Tibial artery (tissue), 4 donors: ENCODE measurements at regions not wholly inside any gene's neighbourhood (a gene's known extent, or its start where the extent isn't known, plus 50 kb on each side); places are given as distances from the start of the nearest gene placed in this dataset.

Experiments used
- DNase-seq, 2 donors: peaks; one replicate each; pipeline ENCODE4 v3.0.0-alpha.2; 2019
- H3K27ac ChIP-seq, 2 donors: fragments of 200-600 bp; sonication (generic) in 1 of 2; 1 replicate in 1 of 2; 2 replicates in 1 of 2; pipeline ENCODE4 v1.5.1; 2018 to 2019; ENCODE audit warnings: mild to moderate bottlenecking in 1 of 2
- H3K27me3 ChIP-seq, 2 donors: fragments of 200-600 bp; sonication (generic) in 1 of 2; one replicate each; pipeline versions ENCODE4 v1.5.1 to v1.6.0; 2016 to 2019
- H3K36me3 ChIP-seq, 3 donors: fragments of 200-600 bp; sonication (generic) in 2 of 3; one replicate each; pipeline ENCODE4 v1.5.1; 2016 to 2019; ENCODE audit warnings: mild to moderate bottlenecking in 2 of 3
- H3K4me1 ChIP-seq, 4 donors: fragments of 200-600 bp; sonication (generic) in 2 of 4; 1 replicate in 3 of 4; 2 replicates in 1 of 4; pipeline ENCODE4 v1.5.1; 2016 to 2019
- H3K4me3 ChIP-seq, 2 donors: fragments of 200-600 bp; sonication (generic) in 1 of 2; 1 replicate in 1 of 2; 2 replicates in 1 of 2; pipeline ENCODE4 v1.5.1; 2018 to 2019; ENCODE audit warnings: mild to moderate bottlenecking in 2 of 2
- H3K9me3 ChIP-seq, 3 donors: fragments of 200-600 bp; sonication (generic) in 1 of 3; one replicate each; pipeline ENCODE4 v1.5.1; 2016 to 2019
- intact Hi-C: fragments of 100-400 bp; cut with DNase I; formaldehyde crosslinking; loops from one replicate; pipeline ENCODE4 v1.15.0; 2023; ENCODE audit warnings: low total_unique reads
- TF ChIP-seq, protein P1 (sequence below), 2 experiments: fragments of 200-600 bp in 1 of 2; fragments of 450-650 bp in 1 of 2; IDR thresholded peaks; one replicate each; pipeline ENCODE4 v1.5.1; 2017 to 2019; ENCODE audit warnings: antibody characterized with exemption in 2 of 2, mild to moderate bottlenecking in 1 of 2, moderate library complexity in 1 of 2

DNA sequence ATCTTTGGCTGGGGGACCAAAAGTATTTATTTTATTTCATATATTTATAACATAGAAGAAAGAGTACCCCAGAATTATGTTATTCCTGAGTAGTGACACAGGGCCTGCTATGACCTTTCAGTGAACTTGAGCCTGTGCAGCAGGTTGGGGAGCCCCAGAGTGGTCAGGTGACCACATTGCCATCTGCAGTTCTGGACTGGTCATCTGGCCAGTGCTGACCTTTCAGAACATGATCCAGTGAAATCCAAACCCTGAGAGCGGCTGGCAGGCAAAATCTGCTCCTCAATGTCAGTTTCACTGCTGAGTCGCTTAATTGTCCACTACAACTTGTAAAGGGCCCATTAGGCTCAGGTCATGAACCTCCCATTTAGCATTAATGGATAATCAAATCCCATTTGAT is 336.7 kb upstream of the KCNH7 start:
- no peak for DNase-seq
- Histone ChIP-seq H3K27me3 (no peaks in the 10 kb centered on the region), H3K9me3 (no peaks in the 10 kb centered on the region), H3K4me3 (no peak overlapping the region), H3K36me3 (no peaks in the 10 kb centered on the region), H3K4me1 (no peaks in the 10 kb centered on the region), H3K27ac (no peak overlapping the region)
- TF ChIP-seq, protein P1, sequence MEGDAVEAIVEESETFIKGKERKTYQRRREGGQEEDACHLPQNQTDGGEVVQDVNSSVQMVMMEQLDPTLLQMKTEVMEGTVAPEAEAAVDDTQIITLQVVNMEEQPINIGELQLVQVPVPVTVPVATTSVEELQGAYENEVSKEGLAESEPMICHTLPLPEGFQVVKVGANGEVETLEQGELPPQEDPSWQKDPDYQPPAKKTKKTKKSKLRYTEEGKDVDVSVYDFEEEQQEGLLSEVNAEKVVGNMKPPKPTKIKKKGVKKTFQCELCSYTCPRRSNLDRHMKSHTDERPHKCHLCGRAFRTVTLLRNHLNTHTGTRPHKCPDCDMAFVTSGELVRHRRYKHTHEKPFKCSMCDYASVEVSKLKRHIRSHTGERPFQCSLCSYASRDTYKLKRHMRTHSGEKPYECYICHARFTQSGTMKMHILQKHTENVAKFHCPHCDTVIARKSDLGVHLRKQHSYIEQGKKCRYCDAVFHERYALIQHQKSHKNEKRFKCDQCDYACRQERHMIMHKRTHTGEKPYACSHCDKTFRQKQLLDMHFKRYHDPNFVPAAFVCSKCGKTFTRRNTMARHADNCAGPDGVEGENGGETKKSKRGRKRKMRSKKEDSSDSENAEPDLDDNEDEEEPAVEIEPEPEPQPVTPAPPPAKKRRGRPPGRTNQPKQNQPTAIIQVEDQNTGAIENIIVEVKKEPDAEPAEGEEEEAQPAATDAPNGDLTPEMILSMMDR (IDR thresholded peaks at IDR 0.05), result no peak
- intact Hi-C loops, result no loop called here

DNA sequence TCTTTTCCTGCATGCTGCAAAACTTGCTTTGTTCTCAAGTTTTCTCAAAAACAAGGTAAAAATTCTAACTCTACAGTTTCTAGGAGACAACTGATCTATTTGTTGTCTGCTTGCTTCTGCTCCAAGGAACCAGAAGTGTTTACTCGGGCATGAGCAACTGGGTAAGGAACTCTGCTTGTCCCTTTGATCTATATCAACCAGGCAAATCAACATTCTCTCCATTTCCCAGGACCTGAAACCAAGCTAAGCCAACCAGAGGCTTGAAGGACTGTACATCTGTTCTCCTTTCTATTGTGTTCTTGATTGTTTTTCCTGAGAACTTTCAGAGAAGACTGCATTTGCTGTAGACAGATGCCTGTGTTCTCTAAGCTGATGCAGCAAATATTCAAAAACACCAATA is 335.0 kb upstream of the KCNH7 start:
- H3K36me3 ChIP-seq, result no peaks in the 10 kb centered on the region
- no peaks in the 10 kb centered on the region for H3K4me1 ChIP-seq
- no peak for DNase-seq
- intact Hi-C loops, result no loop called here
- no peaks in the 10 kb centered on the region for H3K27me3 ChIP-seq
- TF ChIP-seq, protein P1 (IDR thresholded peaks at IDR 0.05), result no peak
- no peak overlapping the region for H3K4me3 ChIP-seq
- no peak overlapping the region for H3K27ac ChIP-seq
- H3K9me3 ChIP-seq, result no peaks in the 10 kb centered on the region

DNA sequence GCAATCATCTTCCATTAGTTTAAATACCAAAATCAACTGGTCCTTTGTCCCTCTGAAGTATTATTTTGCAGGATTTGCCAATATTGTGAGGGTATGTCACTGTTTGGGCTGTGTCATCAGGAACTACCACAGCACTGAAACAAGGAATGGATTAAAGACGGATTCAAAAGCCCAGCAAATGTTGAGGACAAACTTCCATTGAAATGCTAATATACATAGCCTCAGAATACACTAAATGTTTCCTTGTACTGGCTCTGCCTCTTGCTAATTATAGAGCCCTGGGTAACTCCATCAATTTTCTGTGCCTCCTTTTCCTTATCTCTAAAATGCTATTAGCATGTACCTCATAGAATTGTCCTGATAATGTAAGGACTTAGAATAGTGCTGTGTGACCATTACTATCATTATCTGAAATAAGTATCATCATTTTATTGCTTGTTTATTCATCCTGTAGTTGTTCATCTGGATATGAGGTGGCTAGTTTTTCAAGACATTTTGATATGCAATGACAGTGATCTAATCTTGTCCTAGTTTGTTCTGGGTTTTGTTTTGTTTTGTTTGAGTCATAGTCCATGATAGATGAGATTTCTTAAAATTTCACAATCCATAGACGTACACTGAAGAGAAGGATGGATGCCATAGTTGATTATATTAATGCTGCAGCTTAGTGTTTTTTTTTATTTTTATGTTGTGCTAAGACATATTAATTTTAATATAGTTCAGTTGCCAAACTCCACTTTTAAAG is 333.4 kb upstream of the KCNH7 start:
- H3K4me3 ChIP-seq, result no peak overlapping the region
- DNase-seq, result no peak
- H3K36me3 ChIP-seq, result no peaks in the 10 kb centered on the region
- TF ChIP-seq, protein P1 (IDR thresholded peaks at IDR 0.05), result no peak
- no peak overlapping the region for H3K27ac ChIP-seq
- intact Hi-C loops, result no loop called here
- no peaks in the 10 kb centered on the region for H3K9me3 ChIP-seq
- H3K27me3 ChIP-seq, result no peaks in the 10 kb centered on the region
- H3K4me1 ChIP-seq, result no peaks in the 10 kb centered on the region

DNA sequence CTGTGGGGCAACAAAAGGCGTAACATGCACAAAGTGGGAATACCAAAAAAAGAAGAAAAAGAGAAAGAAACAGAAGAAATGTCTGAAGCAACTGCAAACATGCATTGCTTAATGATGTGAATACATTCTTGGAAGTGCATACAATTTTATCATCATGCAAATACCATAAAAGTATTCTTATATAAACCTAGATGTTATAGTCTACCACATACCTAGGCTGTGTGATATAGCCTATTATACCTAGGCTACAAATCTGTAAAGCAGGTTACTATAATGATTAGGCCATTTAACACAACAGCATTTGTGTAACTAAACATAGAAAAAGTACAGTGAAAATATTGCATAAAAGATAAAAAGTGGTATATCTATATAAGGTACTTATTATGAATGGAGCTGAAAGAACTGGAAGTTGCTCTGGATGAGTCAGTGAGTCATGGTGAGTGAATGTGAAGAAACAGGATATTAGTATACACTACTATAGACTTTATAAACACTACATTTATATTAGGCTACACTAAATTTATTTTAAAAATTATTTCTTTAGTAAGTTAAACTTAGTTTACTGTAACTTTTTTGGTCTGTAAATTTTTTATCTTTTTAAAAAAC is 319.4 kb upstream of the KCNH7 start:
- no peak overlapping the region for H3K27ac ChIP-seq
- H3K9me3 ChIP-seq, result no peaks in the 10 kb centered on the region
- DNase-seq, result no peak
- no peaks in the 10 kb centered on the region for H3K4me1 ChIP-seq
- TF ChIP-seq, protein P1 (IDR thresholded peaks at IDR 0.05), result no peak
- intact Hi-C loops, result no loop called here
- no peaks in the 10 kb centered on the region for H3K27me3 ChIP-seq
- no peaks in the 10 kb centered on the region for H3K36me3 ChIP-seq
- no peak overlapping the region for H3K4me3 ChIP-seq

DNA sequence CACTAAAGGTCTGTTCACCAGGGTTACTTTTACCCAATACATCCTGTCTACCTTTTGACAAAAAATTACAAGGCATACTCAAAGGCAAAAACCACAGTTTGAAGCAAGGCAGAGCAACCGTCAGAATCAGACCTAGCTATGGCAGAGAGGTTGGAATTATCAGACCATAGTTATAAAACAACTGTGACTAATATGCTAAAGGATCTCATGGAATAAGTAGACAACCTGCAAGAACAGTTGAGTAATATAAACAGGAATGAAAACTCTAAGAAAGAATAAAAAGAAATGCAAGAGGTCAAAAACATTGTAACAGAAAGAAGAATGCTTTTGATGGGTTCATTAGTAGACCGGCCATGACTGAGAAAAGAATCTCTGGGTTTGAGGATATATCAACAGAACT is 318.8 kb upstream of the KCNH7 start:
- Histone ChIP-seq H3K4me1 (no peaks in the 10 kb centered on the region), H3K36me3 (no peaks in the 10 kb centered on the region), H3K4me3 (no peak overlapping the region), H3K9me3 (no peaks in the 10 kb centered on the region), H3K27ac (no peak overlapping the region), H3K27me3 (no peaks in the 10 kb centered on the region)
- intact Hi-C loops, result no loop called here
- TF ChIP-seq, protein P1 (IDR thresholded peaks at IDR 0.05), result no peak
- DNase-seq, result no peak
